HG03378 (cell line): ENCODE measurements at regions not wholly inside any gene's neighbourhood (a gene's known extent, or its start where the extent isn't known, plus 50 kb on each side); places are given as distances from the start of the nearest gene placed in this dataset.
"Not testable (repeated sequence)": the region's sequence is repeated elsewhere in the genome, so short reads cannot be mapped to it uniquely, and the experiment has no call there.

ENCODE experiments used
- ATAC-seq: cut with Tn5 transposase; IDR thresholded peaks from one replicate; pipeline ENCODE4 v1.9.1; 2021; ENCODE audit warnings: mild to moderate bottlenecking, moderate library complexity; ENCODE audit not compliant: unreplicated experiment

GRCh38 chr14:28629328-28630004 lies 137.1 kb upstream of the FOXG1 start:
- ATAC-seq, result no peak

DNA sequence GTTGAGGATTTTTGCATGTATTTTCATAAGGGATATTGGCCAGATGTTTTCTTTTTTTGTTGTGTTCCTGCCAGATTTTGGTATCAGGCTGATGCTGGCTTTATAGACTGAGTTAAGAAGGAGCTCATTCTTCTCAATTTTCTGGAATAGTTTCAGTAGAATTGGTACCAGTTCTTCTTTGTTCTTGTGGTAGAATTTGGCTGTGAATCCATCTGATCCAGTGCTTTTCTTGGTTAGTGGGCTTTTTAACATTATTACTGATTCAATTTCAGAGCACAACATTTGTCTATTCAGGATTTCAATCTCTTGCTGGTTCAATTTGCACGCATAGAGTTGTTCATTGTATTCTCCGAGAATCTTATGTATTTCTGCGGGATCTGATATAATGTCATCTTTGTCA lies 136.5 kb upstream of the FOXG1 start:
- no peak for ATAC-seq

- ATAC-seq, result no peak
Measured at GRCh38 chr14:28635387-28635786, 131.2 kb upstream of the FOXG1 start.

- ATAC-seq, result not testable (repeated sequence)
Measured at GRCh38 chr14:28635816-28636215, 130.8 kb upstream of the FOXG1 start.

DNA sequence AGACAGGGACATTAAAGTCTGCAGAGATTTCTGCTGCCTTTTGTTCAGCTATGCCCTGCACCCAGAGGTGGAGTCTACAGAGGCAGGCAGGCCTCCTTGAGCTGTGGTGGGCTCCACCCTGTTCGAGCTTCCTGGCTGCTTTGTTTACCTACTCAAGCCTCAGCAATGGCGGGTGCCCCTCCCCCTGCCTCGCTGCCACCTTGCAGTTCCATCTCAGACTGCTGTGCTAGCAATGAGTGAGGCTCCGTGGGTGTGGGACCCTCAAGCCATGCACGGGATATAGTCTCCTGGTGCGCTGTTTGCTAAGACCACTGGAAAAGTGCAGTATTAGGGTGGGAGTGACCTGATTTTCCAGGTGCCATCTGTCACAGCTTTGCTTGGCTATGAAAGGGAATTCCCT lies 125.4 kb upstream of the FOXG1 start:
- ATAC-seq, result not testable (repeated sequence)

- ATAC-seq, result no peak
Measured at GRCh38 chr14:28651148-28651547, 115.4 kb upstream of the FOXG1 start.

- ATAC-seq, result no peak
Measured at GRCh38 chr14:28652782-28653181, 113.8 kb upstream of the FOXG1 start.

- ATAC-seq, result no peak
Measured at GRCh38 chr14:28653521-28653920, 113.1 kb upstream of the FOXG1 start.

DNA sequence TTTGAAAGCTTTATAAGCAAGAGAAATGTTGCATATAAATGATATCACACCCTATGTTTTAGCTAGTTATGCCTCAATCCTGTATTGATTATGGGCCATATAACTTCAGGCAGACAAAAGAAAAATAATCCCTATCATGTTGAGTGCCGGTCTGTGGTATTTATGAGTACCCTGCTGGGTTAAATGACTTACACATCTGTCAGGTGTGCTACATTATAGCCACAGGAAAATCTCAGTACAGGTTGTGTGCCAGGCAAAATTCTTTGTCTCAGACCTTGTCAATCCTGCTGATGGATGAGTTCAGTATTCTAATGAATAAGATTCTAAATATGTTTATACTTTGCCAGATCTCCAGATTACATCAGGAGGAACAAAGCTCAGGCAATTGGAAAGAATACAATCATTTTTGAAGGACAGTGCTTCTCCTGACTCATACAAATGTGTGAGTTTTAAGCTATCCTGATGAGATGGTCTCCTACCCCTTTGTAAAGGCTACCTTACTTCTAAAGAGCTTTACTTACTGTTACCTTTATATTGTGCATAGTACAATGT lies 109.8 kb upstream of the FOXG1 start:
- no peak for ATAC-seq

GRCh38 chr14:28661171-28661772 lies 105.3 kb upstream of the FOXG1 start:
- ATAC-seq, result no peak

DNA sequence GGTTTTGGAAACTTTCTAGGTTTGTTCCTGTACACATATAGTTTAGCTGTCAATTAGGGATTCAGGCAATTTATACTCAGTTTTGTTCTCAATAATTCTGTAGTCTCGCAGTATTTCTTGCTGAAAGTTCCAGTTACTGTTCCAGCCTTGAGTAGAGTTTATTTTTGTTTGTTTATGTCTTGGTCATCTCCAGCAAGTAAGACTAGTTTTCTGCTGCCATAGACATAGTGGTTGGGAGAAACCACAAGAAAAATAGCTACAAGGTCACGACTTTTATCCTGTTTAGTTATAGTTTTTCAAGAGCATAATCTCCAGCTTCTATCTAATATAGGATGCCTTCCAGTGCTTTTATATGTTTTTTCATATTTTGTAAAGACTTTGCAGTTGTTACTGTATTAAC lies 99.6 kb upstream of the FOXG1 start:
- ATAC-seq, result no peak

- ATAC-seq, result no peak
Measured at GRCh38 chr14:28671425-28671824, 95.2 kb upstream of the FOXG1 start.

GRCh38 chr14:28673056-28673455 lies 93.5 kb upstream of the FOXG1 start:
- ATAC-seq, result no peak

- ATAC-seq, result no peak
Measured at GRCh38 chr14:28676479-28676878, 90.1 kb upstream of the FOXG1 start.

GRCh38 chr14:28677381-28677780 lies 89.2 kb upstream of the FOXG1 start:
- no peak for ATAC-seq

DNA sequence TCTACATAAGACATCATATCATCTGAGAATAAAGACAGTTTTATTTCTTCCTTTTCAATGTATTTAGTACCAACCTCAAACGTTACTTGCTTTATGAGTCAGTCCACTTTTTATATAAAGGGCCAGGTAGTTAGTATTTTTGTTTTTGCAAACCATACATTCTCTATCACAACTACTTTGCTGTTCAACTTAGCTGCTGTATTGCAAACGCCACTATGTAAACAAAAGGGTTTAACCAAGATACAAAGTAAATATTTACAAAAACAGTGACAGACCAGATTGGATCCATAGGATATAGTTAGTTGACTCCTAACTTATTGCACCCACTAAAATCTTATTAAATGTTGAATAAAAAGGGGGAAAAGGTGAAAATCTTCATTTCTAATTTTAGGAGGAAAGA lies 87.7 kb upstream of the FOXG1 start:
- ATAC-seq, result no peak

GRCh38 chr14:28681681-28682080 lies 84.9 kb upstream of the FOXG1 start:
- no peak for ATAC-seq

GRCh38 chr14:28690029-28690692 lies 76.4 kb upstream of the FOXG1 start:
- no peak for ATAC-seq

- no peak for ATAC-seq
Measured at GRCh38 chr14:28695109-28695508, 71.5 kb upstream of the FOXG1 start.

DNA sequence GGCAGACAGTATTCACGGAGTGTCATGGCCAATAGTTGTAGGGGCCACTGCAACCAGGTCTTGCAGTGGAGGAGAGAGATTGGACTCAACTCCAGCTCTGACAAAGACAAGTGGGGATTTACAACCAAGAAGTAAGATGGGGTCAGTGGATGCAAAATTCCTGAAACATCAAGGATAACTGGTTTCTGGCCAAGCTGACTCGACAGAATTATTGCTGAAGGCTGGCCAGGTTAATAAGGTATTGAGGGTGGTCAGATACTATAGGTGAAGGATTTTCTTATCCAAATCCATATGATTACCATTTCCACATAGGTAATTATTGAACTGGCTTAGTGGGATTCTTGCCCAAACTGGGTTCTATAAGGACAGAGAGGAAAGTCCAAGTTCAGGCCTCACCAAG lies 64.9 kb upstream of the FOXG1 start:
- no peak for ATAC-seq

DNA sequence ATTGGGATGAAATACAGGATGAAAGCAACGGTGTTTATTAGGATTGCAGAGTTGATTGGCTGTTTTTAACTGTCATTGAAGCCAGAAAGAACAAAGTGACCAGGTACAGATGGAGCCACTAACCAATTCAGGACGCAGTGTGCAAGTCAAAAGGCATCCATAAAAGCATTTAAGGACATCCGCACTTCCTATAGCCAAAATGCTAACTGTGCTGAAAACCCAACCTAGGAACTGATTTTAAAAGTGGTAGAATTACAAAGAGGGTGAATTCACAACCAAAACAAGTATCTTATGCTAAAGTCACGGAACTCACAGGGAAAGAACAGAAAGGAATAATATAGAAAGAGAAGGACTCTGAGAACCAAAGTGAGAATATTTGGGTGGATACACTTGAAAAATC lies 63.1 kb upstream of the FOXG1 start:
- no peak for ATAC-seq

DNA sequence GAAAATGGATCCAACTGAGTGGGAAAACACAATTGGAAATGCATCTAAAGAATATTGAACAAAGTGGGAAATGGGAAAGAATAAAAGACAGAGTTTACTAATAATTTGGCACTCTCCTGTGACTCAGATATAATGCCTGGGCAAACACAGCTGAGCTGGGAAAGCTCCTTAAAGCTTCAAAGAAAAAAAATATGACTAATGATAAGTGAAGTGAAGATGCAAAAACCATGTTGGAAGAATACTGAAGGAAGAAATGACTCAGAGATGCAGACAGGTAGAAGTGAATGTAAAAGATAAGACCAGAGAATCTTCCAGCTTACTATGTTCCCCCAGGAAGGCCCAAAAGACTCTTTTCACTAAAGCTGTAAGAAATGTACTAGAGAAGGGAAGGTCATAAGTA lies 62.4 kb upstream of the FOXG1 start:
- no peak for ATAC-seq
